Stimulated activated CD4-positive, alpha-beta T cell treated with anti-CD3 and anti-CD28 coated beads, Interleukin-4, amount 100 ng/mL, for 4 hours (primary cell): ENCODE measurements at regions not wholly inside any gene's neighbourhood (a gene's known extent, or its start where the extent isn't known, plus 50 kb on each side); places are given as distances from the start of the nearest gene placed in this dataset.
"Not testable (repeated sequence)": the region's sequence is repeated elsewhere in the genome, so short reads cannot be mapped to it uniquely, and the experiment has no call there.

ENCODE experiments used
- DNase-seq, 2 experiments: peaks; one replicate each; pipeline ENCODE4 v3.0.0-alpha.2; 2020

- DNase-seq: no peak
These were observed 84.5 kb downstream of the PLEKHG1 start for GRCh38 chr6:150684161-150684560.

DNA sequence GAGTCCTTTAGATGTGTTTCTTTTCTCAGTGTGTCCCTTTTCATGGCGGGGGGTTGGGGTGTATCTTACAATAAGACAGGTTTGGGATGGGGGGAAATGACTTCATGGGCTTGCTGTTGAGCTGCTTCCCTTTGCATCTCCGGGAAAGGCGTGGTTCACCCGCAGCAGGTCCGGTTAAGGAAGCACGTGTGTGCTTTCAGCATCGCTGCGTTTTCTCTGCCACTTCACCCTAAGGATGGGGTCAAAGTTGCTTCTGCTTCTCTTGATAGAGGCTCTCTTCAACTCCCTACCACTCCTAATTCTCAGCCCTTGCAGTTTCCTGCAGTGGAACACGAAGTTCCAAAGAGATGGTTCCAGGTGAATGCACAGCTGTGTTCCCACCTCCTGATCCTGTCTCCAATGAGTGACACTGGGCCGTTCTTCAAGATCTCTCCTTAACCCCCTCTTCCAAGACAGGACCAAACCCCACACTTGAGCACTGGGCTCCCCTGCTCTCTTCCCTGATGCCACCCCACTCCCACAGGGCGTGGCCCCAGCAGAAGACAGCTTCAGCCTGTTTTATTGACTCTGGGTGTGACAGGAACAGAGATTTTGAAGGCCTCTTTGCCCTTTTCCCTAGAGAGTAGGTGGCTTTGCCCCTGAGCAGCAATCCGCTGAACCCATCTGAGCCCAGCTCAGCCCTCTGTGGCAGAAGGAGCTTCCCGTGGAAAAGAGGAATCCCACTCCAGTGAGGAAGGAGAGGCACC is 85.2 kb downstream of the PLEKHG1 start:
- DNase-seq: no peak

GRCh38 chr6:150685860-150686259 is 86.2 kb downstream of the PLEKHG1 start:
- peak; percentile 29 to 40 for DNase-seq

DNA sequence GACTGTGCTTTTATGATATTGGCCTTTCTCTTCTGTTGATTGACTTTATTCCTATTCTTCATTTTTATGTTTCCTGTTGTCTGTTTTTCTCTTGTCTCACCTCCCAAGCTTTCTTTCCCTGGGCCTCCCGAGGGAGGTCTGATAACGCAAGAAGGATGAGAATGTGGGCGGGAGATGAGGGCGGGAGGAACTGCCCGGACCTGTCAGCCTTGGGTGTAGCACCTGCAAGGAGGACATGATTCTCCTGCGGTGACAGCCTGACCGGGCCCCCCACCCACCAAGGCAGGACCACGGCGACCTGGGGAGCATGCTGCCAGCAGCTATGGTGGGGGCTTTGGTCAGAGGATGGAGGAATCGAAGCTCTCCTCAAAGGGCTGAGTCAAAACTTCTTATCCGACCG is 86.9 kb downstream of the PLEKHG1 start:
- no peak for DNase-seq

GRCh38 chr6:150687508-150687907 is 87.8 kb downstream of the PLEKHG1 start:
- DNase-seq: no peak

- no peak for DNase-seq
These were observed 90.4 kb downstream of the PLEKHG1 start for GRCh38 chr6:150689900-150690590.

GRCh38 chr6:150690681-150691080 is 91.0 kb downstream of the PLEKHG1 start:
- DNase-seq: no peak

GRCh38 chr6:150691463-150691862 is 91.8 kb downstream of the PLEKHG1 start:
- DNase-seq: no peak

GRCh38 chr6:150692604-150693003 is 92.9 kb downstream of the PLEKHG1 start:
- no peak for DNase-seq

DNA sequence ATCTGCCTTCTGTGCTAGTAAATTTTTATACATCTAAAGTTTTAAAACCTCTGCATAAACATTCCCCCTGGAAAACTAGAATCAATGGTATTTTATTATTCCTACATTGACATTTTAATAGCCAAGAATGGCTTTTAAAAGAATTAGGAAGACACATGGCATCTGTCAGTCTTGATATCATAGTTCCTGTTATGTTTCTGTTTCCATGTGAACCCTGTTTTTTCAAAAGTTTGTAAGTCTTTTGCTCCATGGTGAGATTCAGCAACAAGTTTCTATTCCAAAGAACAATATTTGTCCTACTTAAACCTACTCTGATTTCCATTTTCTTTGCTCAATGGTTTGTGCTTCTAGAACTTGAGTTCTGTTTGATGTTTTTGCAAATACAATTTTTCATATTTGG is 95.2 kb downstream of the PLEKHG1 start:
- no peak for DNase-seq

DNA sequence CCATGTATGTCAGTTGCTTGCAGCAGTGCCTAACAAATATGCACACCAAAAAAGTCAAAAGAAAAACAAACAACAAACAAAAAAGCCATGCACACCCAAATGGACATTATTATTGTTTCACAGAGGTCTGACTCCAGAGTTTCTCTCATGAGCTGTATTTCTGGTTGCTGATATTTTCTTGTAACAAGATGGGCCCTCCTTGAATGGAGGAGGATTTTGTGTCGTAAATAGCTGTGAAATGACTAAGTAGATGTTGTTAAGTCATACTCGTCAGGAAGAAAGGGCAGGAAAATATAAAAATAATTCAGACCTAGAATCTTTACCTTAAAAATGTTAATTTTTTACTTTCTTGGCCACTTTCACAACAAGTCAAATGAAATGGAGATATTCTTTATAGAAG is 96.0 kb downstream of the PLEKHG1 start:
- DNase-seq: no peak

- DNase-seq: no peak
These were observed 96.5 kb downstream of the PLEKHG1 start for GRCh38 chr6:150696190-150696589.

DNA sequence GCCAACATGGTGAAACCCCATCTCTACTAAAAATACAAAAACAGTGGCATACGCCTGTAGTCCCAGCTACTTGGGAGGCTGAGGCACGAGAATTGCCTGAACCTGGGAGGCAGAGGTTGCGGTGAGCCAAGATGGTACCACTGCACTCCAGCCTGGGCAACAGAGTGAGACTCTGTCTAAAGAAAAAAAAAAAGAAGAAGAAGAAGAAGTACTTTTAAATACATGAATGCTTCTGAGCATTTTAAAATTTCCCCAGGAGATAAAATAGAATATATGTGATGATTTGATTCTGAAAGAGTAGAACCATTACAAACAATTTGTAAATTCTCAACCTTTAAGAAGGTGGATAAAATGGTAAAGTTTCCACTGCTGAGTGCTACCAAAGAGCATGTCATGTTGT is 97.2 kb downstream of the PLEKHG1 start:
- not testable (repeated sequence) for DNase-seq

DNA sequence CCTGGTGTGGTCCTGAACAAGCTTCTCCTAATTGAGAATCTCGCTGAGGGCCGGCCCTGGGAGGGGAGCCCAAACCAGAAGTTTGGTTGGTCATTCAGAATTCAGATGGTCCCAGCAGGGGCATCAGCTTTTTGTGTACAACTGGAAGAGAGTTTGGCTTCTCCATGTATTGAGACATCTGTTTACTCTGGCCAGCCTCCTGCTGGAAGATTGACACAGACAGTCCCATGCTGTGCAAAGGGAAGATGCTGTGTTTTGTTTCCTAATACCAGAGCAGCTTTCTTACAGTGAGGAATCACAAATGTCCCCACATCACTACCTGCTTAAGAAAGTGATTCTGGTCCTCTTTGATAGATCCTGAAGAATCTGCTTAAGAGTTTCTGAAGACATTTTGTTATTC is 97.8 kb downstream of the PLEKHG1 start:
- DNase-seq: no peak

DNA sequence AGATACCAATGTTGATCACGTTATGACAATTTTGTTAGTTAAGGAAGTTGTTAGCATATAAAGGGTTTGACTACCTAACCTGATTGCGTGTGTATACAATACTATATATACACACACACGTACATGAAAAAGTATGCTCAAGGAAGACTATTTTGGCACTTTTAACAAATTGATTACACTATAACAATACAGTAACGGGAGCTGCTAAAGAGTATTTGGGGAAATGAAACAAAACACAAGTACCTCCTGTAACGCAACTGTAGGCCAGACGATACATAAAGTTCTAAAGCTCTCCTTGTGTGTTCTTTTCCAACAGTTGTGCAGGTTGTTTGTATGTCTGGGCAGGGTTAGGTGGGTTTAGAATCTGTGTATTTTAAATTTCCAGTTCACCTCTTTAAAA is 98.7 kb downstream of the PLEKHG1 start:
- DNase-seq: no peak

- no peak for DNase-seq
These were observed 103.0 kb downstream of the PLEKHG1 start for GRCh38 chr6:150702675-150703074.

DNA sequence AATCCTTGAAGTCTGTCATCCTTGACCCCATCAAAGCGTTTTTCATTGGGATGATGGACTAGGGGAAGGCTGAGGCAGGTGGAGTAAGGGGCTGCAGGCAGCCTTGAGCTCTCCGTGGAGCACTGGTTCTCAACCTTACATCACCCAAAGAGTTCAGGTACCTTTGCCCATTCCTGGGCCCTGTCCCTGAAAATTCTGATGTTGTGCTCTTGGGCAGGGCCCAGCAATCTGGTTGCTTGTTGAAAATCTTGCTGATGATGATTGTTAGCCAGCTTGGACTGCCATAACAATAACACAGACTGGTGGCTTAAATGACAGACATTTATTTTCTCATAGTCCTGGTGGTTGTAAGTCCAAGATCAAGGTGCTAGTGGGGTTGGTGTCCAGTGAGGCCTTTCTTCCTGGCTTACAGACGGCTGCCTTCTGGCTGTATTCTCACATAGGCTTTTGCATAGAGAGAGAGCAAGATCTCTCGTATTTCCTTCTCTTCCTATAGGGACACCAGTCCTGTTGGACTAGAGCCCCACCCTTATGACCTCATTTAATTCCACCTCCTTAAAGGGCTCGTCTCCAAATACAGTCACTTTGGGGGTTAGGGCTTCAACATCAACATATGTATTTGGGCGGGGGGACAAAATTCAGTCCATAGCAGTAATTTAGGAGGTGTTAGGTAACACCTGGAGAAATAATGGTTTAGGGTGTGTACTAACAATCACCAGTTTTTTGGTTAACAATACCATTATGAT is 104.9 kb downstream of the PLEKHG1 start:
- DNase-seq: no peak

DNA sequence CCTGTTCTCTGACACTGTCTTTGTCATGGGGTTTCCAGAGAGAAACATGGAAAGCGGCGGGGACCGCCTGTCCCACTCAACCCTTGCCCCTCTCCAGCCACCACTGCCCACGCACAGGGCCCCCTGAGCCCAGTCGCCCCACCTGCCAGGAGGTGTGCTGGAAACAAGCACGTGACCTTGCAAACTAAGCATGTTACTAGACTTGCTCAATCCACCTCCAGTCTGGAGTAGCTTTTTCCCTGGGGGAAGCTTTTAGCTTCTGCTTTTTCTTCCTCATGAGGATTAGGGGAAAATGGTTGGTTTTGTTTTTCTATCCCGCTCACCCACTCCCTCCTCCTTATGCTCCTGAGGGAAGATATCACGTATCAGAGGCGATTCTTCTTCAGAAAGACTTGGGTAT is 105.7 kb downstream of the PLEKHG1 start:
- DNase-seq: no peak

- no peak for DNase-seq
These were observed 110.6 kb downstream of the PLEKHG1 start for GRCh38 chr6:150710236-150710635.

- DNase-seq: no peak
These were observed 111.4 kb downstream of the PLEKHG1 start for GRCh38 chr6:150711061-150711460.

DNA sequence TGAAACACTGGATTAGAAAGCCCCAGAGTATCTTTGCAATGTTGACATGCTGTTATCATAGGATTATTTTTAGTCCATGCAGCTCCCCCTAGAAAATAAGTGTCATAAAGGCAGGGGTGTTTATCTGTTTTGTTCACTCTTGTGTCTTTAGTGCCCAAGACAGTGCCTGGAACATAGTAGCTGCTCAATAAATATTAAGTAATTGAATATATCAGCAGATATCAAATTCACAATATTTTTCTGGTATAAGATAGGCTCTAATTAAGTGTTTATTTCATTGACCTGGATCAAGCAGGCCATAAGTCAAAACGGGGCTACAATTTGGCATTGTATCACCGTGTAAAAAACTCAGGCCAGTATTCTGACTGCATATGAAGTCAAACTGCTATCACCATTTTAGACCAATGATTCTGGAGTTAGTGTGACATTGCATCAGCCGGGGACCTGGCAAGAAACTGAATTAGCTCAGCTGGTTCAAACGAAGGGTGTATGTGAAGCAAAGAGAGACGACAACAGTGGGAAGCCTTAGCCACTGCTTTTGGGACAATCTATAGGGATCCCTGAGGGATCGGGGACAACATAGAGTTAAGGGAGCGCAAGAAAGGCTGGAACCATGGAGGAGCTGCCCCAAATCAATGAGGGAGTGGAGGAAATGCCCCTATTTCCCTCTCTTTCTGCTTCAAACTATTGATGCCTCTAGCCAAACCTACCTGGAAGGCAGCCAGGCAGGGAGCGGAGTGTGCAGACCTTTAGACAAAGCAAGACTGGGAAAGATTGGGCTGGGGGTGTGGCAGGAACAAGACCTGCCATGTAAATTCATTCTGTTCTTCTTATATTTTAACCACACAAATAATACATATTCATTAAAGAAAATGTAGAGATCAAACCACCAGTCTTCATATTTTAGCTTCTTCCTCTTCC is 112.2 kb downstream of the PLEKHG1 start:
- no peak for DNase-seq

DNA sequence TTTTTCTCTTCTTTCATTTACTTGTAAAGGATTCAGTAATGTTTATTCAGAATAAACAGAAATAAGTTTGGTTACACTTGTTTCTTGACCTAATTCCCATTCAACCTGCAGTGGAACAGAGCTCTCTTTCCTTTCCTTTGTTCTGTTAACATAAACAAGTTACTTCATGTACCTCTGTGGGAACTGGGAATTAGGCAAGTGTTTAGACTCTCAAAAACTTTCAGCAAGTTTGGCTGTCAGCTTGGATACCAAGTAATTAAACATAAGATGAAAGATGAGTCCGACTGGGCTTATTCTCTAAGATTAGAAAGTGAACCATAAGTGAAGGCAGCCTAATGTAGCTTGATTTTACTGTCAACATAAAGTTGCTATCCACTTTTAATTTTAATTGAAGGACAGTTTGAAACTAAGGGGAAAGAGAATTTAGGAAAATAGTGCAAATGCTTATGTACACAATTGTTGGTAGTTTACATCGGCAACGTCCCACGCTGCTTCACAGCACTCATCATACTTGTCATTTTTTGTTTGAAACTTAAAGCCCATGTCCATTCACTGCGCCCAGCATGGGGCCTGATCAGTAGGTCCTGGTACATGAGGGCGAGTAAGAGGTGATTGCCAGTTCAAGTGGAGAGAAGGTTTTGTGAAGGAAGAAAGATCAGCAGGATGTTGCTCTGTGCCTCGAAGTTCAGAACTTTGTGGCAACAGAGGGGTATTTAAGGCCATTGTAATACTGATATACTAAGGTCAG is 113.0 kb downstream of the PLEKHG1 start:
- DNase-seq: no peak
